ENCODE measurements at regions not wholly inside any gene's neighbourhood (a gene's known extent, or its start where the extent isn't known, plus 50 kb on each side); places are given as distances from the start of the nearest gene placed in this dataset.
"Not testable (repeated sequence)": the region's sequence is repeated elsewhere in the genome, so short reads cannot be mapped to it uniquely, and the experiment has no call there.

GRCh38 chr13:109398071-109398470 is 388.3 kb downstream of the IRS2 start:
- not testable (repeated sequence) for DNase-seq (ENCODE audit: low spot score)

GRCh38 chr13:109397285-109397684 is 389.1 kb downstream of the IRS2 start:
- DNase-seq (ENCODE audit: low spot score): no peak

- DNase-seq (ENCODE audit: low spot score): no peak
These were observed 390.1 kb downstream of the IRS2 start for GRCh38 chr13:109396266-109396665.

GRCh38 chr13:109395014-109395413 is 391.4 kb downstream of the IRS2 start:
- DNase-seq (ENCODE audit: low spot score): no peak

- no peak for DNase-seq (ENCODE audit: low spot score)
These were observed 391.9 kb downstream of the IRS2 start for GRCh38 chr13:109394311-109394988.

- DNase-seq (ENCODE audit: low spot score): no peak
These were observed 393.3 kb downstream of the IRS2 start for GRCh38 chr13:109393045-109393444.

GRCh38 chr13:109390391-109390790 is 396.0 kb downstream of the IRS2 start:
- no peak for DNase-seq (ENCODE audit: low spot score)

- no peak for DNase-seq (ENCODE audit: low spot score)
These were observed 396.5 kb downstream of the IRS2 start for GRCh38 chr13:109389892-109390345.

- DNase-seq (ENCODE audit: low spot score): no peak
These were observed 396.9 kb downstream of the IRS2 start for GRCh38 chr13:109389456-109389855.

GRCh38 chr13:109387471-109387870 is 398.9 kb downstream of the IRS2 start:
- DNase-seq (ENCODE audit: low spot score): no peak

- no peak for DNase-seq (ENCODE audit: low spot score)
These were observed 401.2 kb downstream of the IRS2 start for GRCh38 chr13:109385242-109385560.

- peak; percentile 42 for DNase-seq (ENCODE audit: low spot score)
These were observed 401.7 kb downstream of the IRS2 start for GRCh38 chr13:109384491-109385241.

- DNase-seq (ENCODE audit: low spot score): peak; percentile 31
These were observed 402.7 kb downstream of the IRS2 start for GRCh38 chr13:109383683-109384082.

- DNase-seq (ENCODE audit: low spot score): peak; percentile 12
These were observed 404.7 kb downstream of the IRS2 start for GRCh38 chr13:109381546-109382180.

GRCh38 chr13:109380457-109380856 is 405.9 kb downstream of the IRS2 start:
- no peak for DNase-seq (ENCODE audit: low spot score)

GRCh38 chr13:109379930-109380329 is 406.5 kb downstream of the IRS2 start:
- no peak for DNase-seq (ENCODE audit: low spot score)

GRCh38 chr13:109376936-109377335 is 409.4 kb downstream of the IRS2 start:
- no peak for DNase-seq (ENCODE audit: low spot score)

GRCh38 chr13:109374609-109375200 is 411.7 kb downstream of the IRS2 start:
- DNase-seq (ENCODE audit: low spot score): no peak

GRCh38 chr13:109372666-109373065 is 413.7 kb downstream of the IRS2 start:
- DNase-seq (ENCODE audit: low spot score): no peak

GRCh38 chr13:109371066-109371465 is 415.3 kb downstream of the IRS2 start:
- no peak for DNase-seq (ENCODE audit: low spot score)

GRCh38 chr13:109370496-109370895 is 415.9 kb downstream of the IRS2 start:
- DNase-seq (ENCODE audit: low spot score): no peak

- no peak for DNase-seq (ENCODE audit: low spot score)
These were observed 416.9 kb downstream of the IRS2 start for GRCh38 chr13:109369353-109370052.

Data from H4 (cell line).